ENCODE measurements at regions not wholly inside any gene's neighbourhood (a gene's known extent, or its start where the extent isn't known, plus 50 kb on each side); places are given as distances from the start of the nearest gene placed in this dataset.

DNA sequence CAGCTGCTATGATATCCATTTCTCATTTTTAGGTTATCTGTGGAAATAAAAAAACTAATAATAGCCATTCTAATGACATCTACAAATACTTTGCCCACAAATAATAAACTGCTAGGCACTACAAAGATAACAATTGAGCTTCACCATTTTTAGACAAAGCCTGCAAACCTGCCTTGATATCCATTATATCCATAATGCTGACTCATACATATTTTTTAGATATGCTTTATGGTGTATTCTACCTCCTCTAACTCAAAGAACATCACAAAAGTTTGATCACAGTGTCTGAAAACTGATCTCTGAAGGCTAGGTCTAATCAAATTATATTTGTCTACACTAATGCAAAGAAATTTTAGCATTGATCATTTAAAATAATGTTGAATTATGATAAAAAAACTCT is 138.4 kb downstream of the HNMT start:
- no peaks in the 10 kb centered on the region for H3K79me2 ChIP-seq (ENCODE audit: insufficient read depth, low read length)
- H2AFZ ChIP-seq (ENCODE audit: low read depth, low read length) = no peak overlapping the region
- no peaks in the 10 kb centered on the region for H3K36me3 ChIP-seq (ENCODE audit: insufficient read depth, low read length)
- no peak for TF ChIP-seq EZH2 (IDR thresholded peaks at IDR 0.05; ENCODE audit: borderline replicate concordance, low read depth, low read length, severe bottlenecking)
- TF ChIP-seq, protein P1, sequence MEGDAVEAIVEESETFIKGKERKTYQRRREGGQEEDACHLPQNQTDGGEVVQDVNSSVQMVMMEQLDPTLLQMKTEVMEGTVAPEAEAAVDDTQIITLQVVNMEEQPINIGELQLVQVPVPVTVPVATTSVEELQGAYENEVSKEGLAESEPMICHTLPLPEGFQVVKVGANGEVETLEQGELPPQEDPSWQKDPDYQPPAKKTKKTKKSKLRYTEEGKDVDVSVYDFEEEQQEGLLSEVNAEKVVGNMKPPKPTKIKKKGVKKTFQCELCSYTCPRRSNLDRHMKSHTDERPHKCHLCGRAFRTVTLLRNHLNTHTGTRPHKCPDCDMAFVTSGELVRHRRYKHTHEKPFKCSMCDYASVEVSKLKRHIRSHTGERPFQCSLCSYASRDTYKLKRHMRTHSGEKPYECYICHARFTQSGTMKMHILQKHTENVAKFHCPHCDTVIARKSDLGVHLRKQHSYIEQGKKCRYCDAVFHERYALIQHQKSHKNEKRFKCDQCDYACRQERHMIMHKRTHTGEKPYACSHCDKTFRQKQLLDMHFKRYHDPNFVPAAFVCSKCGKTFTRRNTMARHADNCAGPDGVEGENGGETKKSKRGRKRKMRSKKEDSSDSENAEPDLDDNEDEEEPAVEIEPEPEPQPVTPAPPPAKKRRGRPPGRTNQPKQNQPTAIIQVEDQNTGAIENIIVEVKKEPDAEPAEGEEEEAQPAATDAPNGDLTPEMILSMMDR (IDR thresholded peaks at IDR 0.05; ENCODE audit: borderline replicate concordance, extremely low read depth, low read length, poor library complexity, severe bottlenecking) = no peak
- no peaks in the 10 kb centered on the region for H3K4me1 ChIP-seq (ENCODE audit: insufficient read depth, low read length)
- no peak overlapping the region for H3K27ac ChIP-seq (ENCODE audit: low read length)
- no peak overlapping the region for H3K4me3 ChIP-seq (ENCODE audit: low read depth in 1 of 2, low read length in 2 of 2)
- ATAC-seq (ENCODE audit: insufficient read depth, low read depth) = no peak
- DNase-seq = no peak
- no peaks in the 10 kb centered on the region for H3K27me3 ChIP-seq (ENCODE audit: insufficient read depth, low read length, poor library complexity)
- no peak overlapping the region for H3K9ac ChIP-seq (ENCODE audit: low read depth, low read length)
- H4K20me1 ChIP-seq (ENCODE audit: insufficient read depth, low read length) = no peaks in the 10 kb centered on the region
- H3K4me2 ChIP-seq (ENCODE audit: insufficient read depth, low read length) = no peak overlapping the region
- no peaks in the 10 kb centered on the region for H3K9me3 ChIP-seq (ENCODE audit: insufficient read depth, low read length, severe bottlenecking)

GRCh38 chr2:138103156-138103555 is 138.9 kb downstream of the HNMT start:
- Histone ChIP-seq H3K9ac (ENCODE audit: low read depth, low read length) (no peak overlapping the region), H3K79me2 (ENCODE audit: insufficient read depth, low read length) (no peaks in the 10 kb centered on the region), H3K9me3 (ENCODE audit: insufficient read depth, low read length, severe bottlenecking) (no peaks in the 10 kb centered on the region), H3K4me1 (ENCODE audit: insufficient read depth, low read length) (no peaks in the 10 kb centered on the region), H4K20me1 (ENCODE audit: insufficient read depth, low read length) (no peaks in the 10 kb centered on the region), H3K27ac (ENCODE audit: low read length) (no peak overlapping the region), H3K4me3 (ENCODE audit: low read depth in 1 of 2, low read length in 2 of 2) (no peak overlapping the region), H3K36me3 (ENCODE audit: insufficient read depth, low read length) (no peaks in the 10 kb centered on the region), H3K27me3 (ENCODE audit: insufficient read depth, low read length, poor library complexity) (no peaks in the 10 kb centered on the region), H2AFZ (ENCODE audit: low read depth, low read length) (no peak overlapping the region), H3K4me2 (ENCODE audit: insufficient read depth, low read length) (no peak overlapping the region)
- DNase-seq = no peak
- TF ChIP-seq EZH2 (IDR thresholded peaks at IDR 0.05; ENCODE audit: borderline replicate concordance, low read depth, low read length, severe bottlenecking) = no peak
- TF ChIP-seq, protein P1 (IDR thresholded peaks at IDR 0.05; ENCODE audit: borderline replicate concordance, extremely low read depth, low read length, poor library complexity, severe bottlenecking) = no peak
- no peak for ATAC-seq (ENCODE audit: insufficient read depth, low read depth)

DNA sequence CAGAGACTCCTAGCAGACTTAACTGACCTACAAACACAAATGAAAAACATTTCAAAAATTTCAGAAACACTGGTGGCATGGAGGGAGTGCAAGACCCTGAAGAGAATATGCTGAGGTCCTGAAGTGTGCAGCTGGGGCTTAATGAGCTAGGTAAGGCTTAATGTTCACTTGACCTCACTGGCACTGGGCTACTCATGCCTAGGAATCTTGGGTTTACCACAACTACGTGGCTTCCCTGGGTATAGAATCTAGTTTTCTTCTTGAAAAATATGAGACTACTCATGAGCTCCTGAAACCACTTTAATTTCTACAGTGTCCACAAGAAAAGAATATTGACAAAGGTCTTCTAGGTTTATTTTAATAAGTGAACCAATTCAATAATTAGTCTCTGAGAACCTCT is 139.8 kb downstream of the HNMT start:
- no peak for DNase-seq
- Histone ChIP-seq H3K27ac (ENCODE audit: low read length) (no peak overlapping the region), H3K79me2 (ENCODE audit: insufficient read depth, low read length) (no peaks in the 10 kb centered on the region), H3K9me3 (ENCODE audit: insufficient read depth, low read length, severe bottlenecking) (no peaks in the 10 kb centered on the region), H4K20me1 (ENCODE audit: insufficient read depth, low read length) (no peaks in the 10 kb centered on the region), H2AFZ (ENCODE audit: low read depth, low read length) (no peak overlapping the region), H3K4me2 (ENCODE audit: insufficient read depth, low read length) (no peak overlapping the region), H3K9ac (ENCODE audit: low read depth, low read length) (no peak overlapping the region), H3K27me3 (ENCODE audit: insufficient read depth, low read length, poor library complexity) (no peaks in the 10 kb centered on the region), H3K36me3 (ENCODE audit: insufficient read depth, low read length) (no peaks in the 10 kb centered on the region), H3K4me1 (ENCODE audit: insufficient read depth, low read length) (no peaks in the 10 kb centered on the region), H3K4me3 (ENCODE audit: low read depth in 1 of 2, low read length in 2 of 2) (no peak overlapping the region)
- TF ChIP-seq EZH2 (IDR thresholded peaks at IDR 0.05; ENCODE audit: borderline replicate concordance, low read depth, low read length, severe bottlenecking) = no peak
- TF ChIP-seq, protein P1 (IDR thresholded peaks at IDR 0.05; ENCODE audit: borderline replicate concordance, extremely low read depth, low read length, poor library complexity, severe bottlenecking) = no peak
- no peak for ATAC-seq (ENCODE audit: insufficient read depth, low read depth)

DNA sequence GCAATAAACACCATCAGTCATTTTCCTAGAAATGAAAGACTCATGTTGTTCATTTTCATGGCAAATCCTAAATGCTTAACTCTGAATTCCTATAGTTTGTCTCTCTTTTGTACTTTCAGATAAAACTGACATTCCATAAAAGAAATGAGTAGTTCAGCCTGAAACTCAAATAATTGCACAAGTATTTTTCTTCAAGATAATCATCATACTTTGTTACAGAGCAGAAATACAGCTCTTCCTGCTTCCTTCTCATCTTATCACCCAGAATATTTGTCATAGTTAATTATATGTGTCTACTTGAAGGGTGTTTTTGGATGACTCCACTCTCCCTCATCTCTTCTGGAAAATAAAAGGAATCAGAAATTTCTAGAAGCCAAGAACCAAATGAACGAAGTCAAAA is 141.1 kb downstream of the HNMT start:
- DNase-seq (no peak), ATAC-seq (ENCODE audit: insufficient read depth, low read depth) (no peak)
- H4K20me1 ChIP-seq (ENCODE audit: insufficient read depth, low read length) = no peaks in the 10 kb centered on the region
- H3K36me3 ChIP-seq (ENCODE audit: insufficient read depth, low read length) = no peaks in the 10 kb centered on the region
- H3K4me1 ChIP-seq (ENCODE audit: insufficient read depth, low read length) = no peaks in the 10 kb centered on the region
- no peak overlapping the region for H3K9ac ChIP-seq (ENCODE audit: low read depth, low read length)
- H3K9me3 ChIP-seq (ENCODE audit: insufficient read depth, low read length, severe bottlenecking) = no peaks in the 10 kb centered on the region
- H3K4me3 ChIP-seq (ENCODE audit: low read depth in 1 of 2, low read length in 2 of 2) = no peak overlapping the region
- H3K79me2 ChIP-seq (ENCODE audit: insufficient read depth, low read length) = no peaks in the 10 kb centered on the region
- no peaks in the 10 kb centered on the region for H3K27me3 ChIP-seq (ENCODE audit: insufficient read depth, low read length, poor library complexity)
- no peak overlapping the region for H3K27ac ChIP-seq (ENCODE audit: low read length)
- H3K4me2 ChIP-seq (ENCODE audit: insufficient read depth, low read length) = no peak overlapping the region
- H2AFZ ChIP-seq (ENCODE audit: low read depth, low read length) = no peak overlapping the region
- no peak for TF ChIP-seq EZH2 (IDR thresholded peaks at IDR 0.05; ENCODE audit: borderline replicate concordance, low read depth, low read length, severe bottlenecking)
- TF ChIP-seq, protein P1 (IDR thresholded peaks at IDR 0.05; ENCODE audit: borderline replicate concordance, extremely low read depth, low read length, poor library complexity, severe bottlenecking) = no peak
